ENCODE measurements at regions not wholly inside any gene's neighbourhood (a gene's known extent, or its start where the extent isn't known, plus 50 kb on each side); places are given as distances from the start of the nearest gene placed in this dataset.
"Not testable (repeated sequence)": the region's sequence is repeated elsewhere in the genome, so short reads cannot be mapped to it uniquely, and the experiment has no call there.

GRCh38 chr6:156268849-156269248, 508.3 kb upstream of the ARID1B start:
- no peak for DNase-seq

DNA sequence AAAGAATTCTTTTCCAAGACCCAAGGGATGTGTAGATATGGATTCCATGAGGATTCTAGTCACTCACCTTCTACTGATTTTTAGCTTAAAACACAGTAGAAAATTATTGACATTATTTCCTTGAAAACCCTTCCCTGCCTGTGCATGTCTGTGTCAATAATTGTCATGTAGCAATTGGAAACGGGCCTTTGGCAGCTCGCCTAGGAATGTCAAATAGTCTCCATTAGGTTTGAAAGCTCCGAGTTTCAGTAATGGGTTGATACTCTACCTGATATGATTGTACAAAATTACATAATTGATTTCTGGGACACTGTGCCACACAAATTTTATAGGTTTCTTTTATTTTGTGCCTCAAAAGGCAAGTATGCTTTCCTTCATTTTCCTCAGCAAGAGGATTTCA, 515.2 kb upstream of the ARID1B start:
- peak; percentile 46 for DNase-seq

GRCh38 chr6:156260815-156261214, 516.4 kb upstream of the ARID1B start:
- DNase-seq, result no peak

- no peak for DNase-seq
These were observed 518.2 kb upstream of the ARID1B start for GRCh38 chr6:156258981-156259380.

DNA sequence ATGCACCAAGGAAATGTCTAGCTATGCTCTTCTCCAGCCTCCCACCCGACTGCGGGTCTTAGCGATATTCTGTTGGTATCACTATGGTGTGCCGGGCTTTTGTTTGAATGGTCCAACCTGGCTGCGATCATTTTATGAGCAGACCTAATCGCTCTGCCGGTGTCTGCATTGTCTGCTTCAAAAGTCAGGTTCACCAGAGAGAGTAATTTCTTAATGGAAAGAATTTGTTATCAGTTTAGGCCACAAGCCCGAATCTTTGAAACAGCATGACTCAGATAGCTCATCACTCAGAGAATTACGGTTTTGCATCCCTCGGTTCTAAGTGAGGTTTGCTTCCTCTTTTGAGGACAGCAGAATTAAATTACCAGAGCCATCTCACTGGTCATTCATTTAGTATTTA, 521.0 kb upstream of the ARID1B start:
- no peak for DNase-seq

DNA sequence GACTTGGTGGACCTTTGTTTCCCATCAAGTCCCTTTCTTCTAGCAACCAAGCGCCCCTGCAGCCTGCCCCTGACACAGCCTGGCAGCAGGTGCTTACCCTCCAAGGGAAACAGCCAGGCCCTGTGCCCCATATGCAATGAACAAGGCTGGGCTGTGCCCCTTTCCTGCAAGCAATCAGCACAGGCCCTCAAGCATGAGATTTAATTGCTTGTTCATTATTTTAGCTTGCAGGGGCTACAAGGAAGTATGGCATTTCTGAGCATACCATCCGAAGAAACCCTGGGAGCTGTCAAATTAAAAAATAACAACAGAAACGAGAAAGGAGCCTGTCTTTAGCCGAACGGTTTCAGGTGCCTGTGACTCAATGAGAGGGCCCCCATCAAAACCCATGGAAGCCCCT, 522.9 kb upstream of the ARID1B start:
- no peak for DNase-seq

GRCh38 chr6:156250593-156250992, 526.6 kb upstream of the ARID1B start:
- no peak for DNase-seq

- DNase-seq, result no peak
These were observed 535.0 kb upstream of the ARID1B start for GRCh38 chr6:156242206-156242605.

DNA sequence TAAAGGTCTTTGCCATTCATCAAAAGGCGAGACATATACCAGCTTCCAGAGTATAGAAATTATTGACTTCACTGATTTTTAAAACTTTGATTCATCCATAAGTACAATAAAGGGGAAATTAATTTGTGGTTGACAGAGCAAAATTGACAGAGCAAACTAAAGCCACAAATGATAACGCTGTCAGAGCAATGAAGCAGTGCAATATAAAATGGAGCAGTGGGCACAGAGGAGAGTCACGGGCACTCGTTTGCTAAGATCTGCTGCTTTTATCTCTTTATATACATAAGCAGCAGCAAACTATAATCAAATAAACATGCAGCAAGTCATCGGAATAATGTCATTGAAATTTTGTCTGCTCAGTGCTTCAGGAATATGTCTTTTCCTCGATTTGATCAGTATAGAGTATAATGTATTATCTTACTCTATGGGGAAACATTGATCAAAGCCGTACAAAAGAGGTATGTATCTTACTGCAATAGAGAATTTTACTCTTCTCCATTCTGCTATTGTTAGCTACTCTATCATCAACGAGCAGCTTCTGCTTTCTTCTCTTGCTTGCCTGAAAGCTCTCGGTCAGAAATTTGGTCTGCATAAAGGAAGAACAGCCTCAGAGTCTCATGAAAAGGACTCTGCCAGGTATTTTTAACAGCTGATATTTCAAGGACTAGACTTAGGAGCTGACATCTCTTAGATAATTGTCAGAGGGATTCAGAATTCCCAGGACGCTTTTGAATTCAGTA, 546.0 kb upstream of the ARID1B start:
- no peak for DNase-seq

- no peak for DNase-seq
These were observed 557.2 kb upstream of the ARID1B start for GRCh38 chr6:156219973-156220372.

DNA sequence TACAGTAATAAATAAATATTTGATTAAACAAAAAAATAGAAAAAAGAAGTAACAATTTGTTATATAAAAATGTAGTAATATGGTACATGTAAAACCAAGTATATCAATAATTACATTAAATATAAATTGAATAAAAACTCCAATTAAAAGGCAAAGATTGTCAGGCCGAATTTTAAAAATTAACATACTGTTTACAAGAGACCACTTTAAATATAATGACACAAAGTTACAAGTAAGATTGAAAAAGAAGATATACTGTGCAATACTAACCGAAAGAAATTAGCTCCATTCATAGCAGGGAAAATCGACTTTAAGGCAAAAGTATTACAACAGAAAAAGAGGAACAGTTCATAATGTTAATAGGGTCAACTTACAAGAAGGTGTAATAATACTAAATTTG, 571.5 kb upstream of the ARID1B start:
- DNase-seq, result no peak

GRCh38 chr6:156199182-156199581, 578.0 kb upstream of the ARID1B start:
- DNase-seq, result no peak

GRCh38 chr6:156197513-156197912, 579.7 kb upstream of the ARID1B start:
- no peak for DNase-seq

DNA sequence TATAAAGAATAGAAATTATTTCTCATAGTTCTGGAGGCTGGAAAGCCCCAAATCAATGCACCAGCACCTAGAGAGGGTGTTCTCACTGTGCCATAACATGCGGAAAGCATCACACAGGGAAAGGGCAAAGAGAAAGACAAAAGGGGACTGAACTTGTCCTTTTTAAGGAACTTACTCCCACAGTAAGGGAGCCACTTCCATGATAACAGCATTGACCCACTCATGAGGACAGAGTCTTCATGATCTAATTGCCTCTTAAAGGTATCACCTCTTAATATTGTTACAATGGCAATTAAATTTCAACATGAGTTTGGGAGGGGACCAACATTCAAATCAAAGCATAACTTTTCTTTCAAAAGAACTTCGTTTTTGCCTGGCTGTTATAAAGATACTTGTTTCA, 582.2 kb upstream of the ARID1B start:
- DNase-seq, result no peak

DNA sequence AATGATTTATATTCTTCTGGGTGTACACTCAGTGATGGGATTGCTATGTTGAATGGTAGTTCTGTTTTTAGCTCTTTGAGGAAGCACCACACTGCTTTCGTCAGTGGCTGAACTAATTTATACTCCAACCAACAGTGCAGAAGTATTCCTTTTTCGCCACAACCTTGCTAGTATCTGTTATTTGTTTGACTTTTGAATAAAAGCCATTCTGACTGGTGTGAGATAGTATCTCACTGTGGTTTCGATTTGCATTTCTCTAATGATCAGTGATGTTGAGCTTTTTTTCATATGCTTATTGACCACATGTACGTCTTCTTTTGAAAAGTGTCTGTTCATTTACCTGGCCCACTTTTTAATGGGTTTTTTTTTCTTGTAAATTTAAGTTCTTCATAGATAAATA, 583.8 kb upstream of the ARID1B start:
- no peak for DNase-seq

GRCh38 chr6:156191895-156192294, 585.3 kb upstream of the ARID1B start:
- DNase-seq, result no peak

GRCh38 chr6:156191390-156191789, 585.8 kb upstream of the ARID1B start:
- not testable (repeated sequence) for DNase-seq

DNA sequence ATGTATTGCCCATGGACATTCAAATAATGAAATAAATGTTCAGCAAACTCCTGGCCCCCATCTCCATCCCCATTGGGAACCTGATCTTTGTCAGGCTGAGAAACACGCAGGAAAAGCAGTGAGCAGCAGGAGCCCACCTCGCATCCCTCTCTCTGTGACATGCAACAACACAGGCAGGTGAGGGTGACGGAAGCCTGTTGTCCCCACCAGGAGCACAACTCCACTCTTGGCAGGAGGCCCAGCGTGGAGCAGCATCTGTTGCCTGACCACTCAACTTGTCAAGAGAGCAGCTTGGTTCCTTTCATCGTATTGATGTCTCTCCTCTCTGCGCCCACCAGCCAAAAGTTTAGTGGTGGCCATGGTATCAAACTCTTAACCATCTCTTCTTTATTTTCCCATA, 586.9 kb upstream of the ARID1B start:
- DNase-seq, result peak; percentile 22

GRCh38 chr6:156189714-156190113, 587.5 kb upstream of the ARID1B start:
- DNase-seq, result no peak

- no peak for DNase-seq
These were observed 588.0 kb upstream of the ARID1B start for GRCh38 chr6:156189195-156189594.

GRCh38 chr6:156185113-156185512, 592.1 kb upstream of the ARID1B start:
- DNase-seq, result no peak

DNA sequence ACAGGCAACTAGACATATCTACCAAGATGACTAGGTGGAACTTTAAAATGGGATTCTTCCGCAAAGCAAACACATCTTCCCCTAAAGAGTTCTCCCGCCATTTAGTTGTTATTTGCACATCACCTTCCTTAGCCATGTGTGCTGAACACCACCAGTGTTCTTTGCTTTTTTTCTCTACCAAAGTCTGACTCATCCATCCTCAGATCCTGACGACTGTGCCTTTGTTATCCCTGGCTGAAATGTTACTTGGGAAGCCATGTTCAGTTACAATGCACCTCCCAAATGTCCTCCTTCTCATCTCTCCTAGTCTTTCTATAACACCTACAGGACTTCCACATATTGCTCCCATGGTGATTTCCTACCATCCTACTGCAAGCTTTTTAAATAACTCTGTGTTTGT, 593.5 kb upstream of the ARID1B start:
- no peak for DNase-seq

DNA sequence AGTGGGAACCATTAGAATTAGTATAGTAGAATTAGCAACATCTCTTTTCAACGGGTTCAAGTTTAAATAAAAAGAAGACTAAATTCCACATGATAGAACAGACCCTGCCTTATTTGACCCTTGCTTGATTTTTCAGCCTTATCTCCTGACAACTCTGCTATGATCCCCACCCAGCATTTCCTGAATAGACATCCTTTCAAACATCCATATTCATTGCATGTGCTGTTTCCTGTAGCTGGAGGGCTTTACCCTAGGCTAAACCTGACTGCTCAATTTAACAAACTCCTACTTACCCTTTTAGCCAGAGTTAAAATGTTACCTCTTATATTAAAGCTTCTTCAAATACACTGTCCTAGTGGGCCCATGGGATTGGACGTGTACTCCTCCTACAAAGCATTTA, 594.8 kb upstream of the ARID1B start:
- DNase-seq, result no peak

DNA sequence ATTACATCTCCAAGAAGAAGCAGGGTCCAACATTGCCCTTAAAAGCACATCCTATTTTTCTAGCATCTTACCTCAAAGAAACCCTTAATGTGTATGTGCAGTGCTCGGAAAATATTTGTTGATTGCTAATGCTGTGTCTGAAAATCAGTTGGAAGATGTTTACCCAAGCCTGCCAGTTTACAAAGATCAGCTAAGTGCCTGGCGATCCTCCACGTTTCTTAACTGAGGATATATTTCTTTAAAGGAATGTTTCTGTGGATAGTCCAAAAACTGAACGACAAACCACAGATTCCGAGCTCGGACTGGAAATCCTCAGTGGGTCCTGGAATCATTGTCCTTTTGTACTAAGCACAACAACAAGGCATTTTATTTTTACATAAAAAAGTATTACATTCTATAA, 595.7 kb upstream of the ARID1B start:
- DNase-seq, result no peak

DNA sequence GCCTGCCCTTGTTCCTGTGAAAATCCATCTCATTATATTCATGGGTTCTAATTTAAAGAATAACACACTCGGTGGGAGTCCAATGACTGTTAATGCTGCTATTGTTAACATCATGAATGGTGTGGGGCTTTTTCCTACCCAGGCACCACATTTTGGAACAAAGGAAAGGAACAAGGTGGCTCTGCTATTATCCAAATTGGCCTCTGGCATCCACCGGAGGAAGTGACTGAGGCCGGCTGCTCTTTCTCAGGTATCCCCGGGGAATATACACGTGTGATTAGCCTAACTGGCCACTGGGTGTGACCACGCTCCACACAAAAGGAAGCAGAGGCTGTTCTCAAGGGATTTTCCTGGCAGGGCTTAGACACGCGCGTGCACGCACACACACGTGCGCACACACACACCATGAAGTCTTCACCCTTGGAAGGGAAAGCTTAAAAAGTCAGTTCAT, 601.2 kb upstream of the ARID1B start:
- peak; percentile 19 for DNase-seq

Data from NCI-H2171 (cell line).